ENCODE measurements at regions not wholly inside any gene's neighbourhood (a gene's known extent, or its start where the extent isn't known, plus 50 kb on each side); places are given as distances from the start of the nearest gene placed in this dataset.

GRCh38 chr3:35849496-35849895 lies 210.2 kb downstream of the ARPP21 start:
- H3K27ac ChIP-seq = no peak overlapping the region
- TF ChIP-seq EZH2 (IDR thresholded peaks at IDR 0.05) (no peak), FOXP2 (optimal IDR thresholded peaks at IDR 0.05; ENCODE audit: control extremely low read depth, extremely low read length, insufficient read depth) (no peak), POLR2AphosphoS5 (IDR thresholded peaks at IDR 0.05; ENCODE audit: borderline replicate concordance, low read depth, low read length) (no peak)
- no peak for DNase-seq (ENCODE audit: low read depth, low spot score)
- H3K36me3 ChIP-seq (ENCODE audit: insufficient read depth, low read length) = no peaks in the 10 kb centered on the region
- no peaks in the 10 kb centered on the region for H3K9me3 ChIP-seq (ENCODE audit: low read depth, low read length)
- H3K4me3 ChIP-seq = no peak overlapping the region
- no peak overlapping the region for H3K9ac ChIP-seq (ENCODE audit: insufficient read length)

- Histone ChIP-seq H3K36me3 (ENCODE audit: insufficient read depth, low read length) (no peaks in the 10 kb centered on the region), H3K27ac (no peak overlapping the region), H3K9ac (ENCODE audit: insufficient read length) (no peak overlapping the region), H3K9me3 (ENCODE audit: low read depth, low read length) (no peaks in the 10 kb centered on the region), H3K4me3 (no peak overlapping the region)
- no peak for TF ChIP-seq EZH2 (IDR thresholded peaks at IDR 0.05)
- TF ChIP-seq POLR2AphosphoS5 (IDR thresholded peaks at IDR 0.05; ENCODE audit: borderline replicate concordance, low read depth, low read length) = no peak
- TF ChIP-seq FOXP2 (optimal IDR thresholded peaks at IDR 0.05; ENCODE audit: control extremely low read depth, extremely low read length, insufficient read depth) = no peak
- no peak for DNase-seq (ENCODE audit: low read depth, low spot score)
Measured at GRCh38 chr3:35849963-35850362, 210.6 kb downstream of the ARPP21 start.

- TF ChIP-seq FOXP2 (optimal IDR thresholded peaks at IDR 0.05; ENCODE audit: control extremely low read depth, extremely low read length, insufficient read depth) (no peak), EZH2 (IDR thresholded peaks at IDR 0.05) (no peak), POLR2AphosphoS5 (IDR thresholded peaks at IDR 0.05; ENCODE audit: borderline replicate concordance, low read depth, low read length) (no peak)
- no peak for DNase-seq (ENCODE audit: low read depth, low spot score)
- H3K9me3 ChIP-seq (ENCODE audit: low read depth, low read length) = no peaks in the 10 kb centered on the region
- H3K27ac ChIP-seq = no peak overlapping the region
- H3K4me3 ChIP-seq = no peak overlapping the region
- H3K9ac ChIP-seq (ENCODE audit: insufficient read length) = no peak overlapping the region
- no peaks in the 10 kb centered on the region for H3K36me3 ChIP-seq (ENCODE audit: insufficient read depth, low read length)
Measured at GRCh38 chr3:35857004-35857403, 217.7 kb downstream of the ARPP21 start.

- Histone ChIP-seq H3K9me3 (ENCODE audit: low read depth, low read length) (no peaks in the 10 kb centered on the region), H3K36me3 (ENCODE audit: insufficient read depth, low read length) (no peaks in the 10 kb centered on the region), H3K9ac (ENCODE audit: insufficient read length) (no peak overlapping the region), H3K4me3 (no peak overlapping the region), H3K27ac (no peak overlapping the region)
- DNase-seq (ENCODE audit: low read depth, low spot score) = no peak
- TF ChIP-seq FOXP2 (optimal IDR thresholded peaks at IDR 0.05; ENCODE audit: control extremely low read depth, extremely low read length, insufficient read depth) = no peak
- TF ChIP-seq POLR2AphosphoS5 (IDR thresholded peaks at IDR 0.05; ENCODE audit: borderline replicate concordance, low read depth, low read length) = no peak
- TF ChIP-seq EZH2 (IDR thresholded peaks at IDR 0.05) = no peak
Measured at GRCh38 chr3:35862057-35862456, 222.7 kb downstream of the ARPP21 start.

- DNase-seq (ENCODE audit: low read depth, low spot score) = no peak
- Histone ChIP-seq H3K9me3 (ENCODE audit: low read depth, low read length) (no peaks in the 10 kb centered on the region), H3K9ac (ENCODE audit: insufficient read length) (no peak overlapping the region), H3K36me3 (ENCODE audit: insufficient read depth, low read length) (no peaks in the 10 kb centered on the region), H3K27ac (no peak overlapping the region), H3K4me3 (no peak overlapping the region)
- TF ChIP-seq EZH2 (IDR thresholded peaks at IDR 0.05) = no peak
Measured at GRCh38 chr3:35864871-35865270, 225.5 kb downstream of the ARPP21 start.

GRCh38 chr3:35867791-35868190 lies 228.5 kb downstream of the ARPP21 start:
- H3K9ac ChIP-seq (ENCODE audit: insufficient read length) = no peak overlapping the region
- DNase-seq (ENCODE audit: low read depth, low spot score) = no peak

GRCh38 chr3:35871009-35871408 lies 231.7 kb downstream of the ARPP21 start:
- DNase-seq (ENCODE audit: low read depth, low spot score) = no peak
- no peak overlapping the region for H3K4me3 ChIP-seq
- H3K9me3 ChIP-seq (ENCODE audit: low read depth, low read length) = no peaks in the 10 kb centered on the region
- H3K9ac ChIP-seq (ENCODE audit: insufficient read length) = no peak overlapping the region
- no peaks in the 10 kb centered on the region for H3K36me3 ChIP-seq (ENCODE audit: insufficient read depth, low read length)
- TF ChIP-seq FOXP2 (optimal IDR thresholded peaks at IDR 0.05; ENCODE audit: control extremely low read depth, extremely low read length, insufficient read depth) = no peak
- TF ChIP-seq EZH2 (IDR thresholded peaks at IDR 0.05) = no peak
- TF ChIP-seq POLR2AphosphoS5 (IDR thresholded peaks at IDR 0.05; ENCODE audit: borderline replicate concordance, low read depth, low read length) = no peak
- H3K27ac ChIP-seq = no peak overlapping the region

More at GRCh38 chr3:35867791-35868190, 228.5 kb downstream of the ARPP21 start:
- no peak overlapping the region for H3K27ac ChIP-seq
- no peak for TF ChIP-seq POLR2AphosphoS5 (IDR thresholded peaks at IDR 0.05; ENCODE audit: borderline replicate concordance, low read depth, low read length)
- TF ChIP-seq FOXP2 (optimal IDR thresholded peaks at IDR 0.05; ENCODE audit: control extremely low read depth, extremely low read length, insufficient read depth) = no peak
- TF ChIP-seq EZH2 (IDR thresholded peaks at IDR 0.05) = no peak
- H3K4me3 ChIP-seq = no peak overlapping the region
- H3K36me3 ChIP-seq (ENCODE audit: insufficient read depth, low read length) = no peaks in the 10 kb centered on the region
- H3K9me3 ChIP-seq (ENCODE audit: low read depth, low read length) = no peaks in the 10 kb centered on the region

- Histone ChIP-seq H3K36me3 (ENCODE audit: insufficient read depth, low read length) (no peaks in the 10 kb centered on the region), H3K9me3 (ENCODE audit: low read depth, low read length) (no peaks in the 10 kb centered on the region), H3K4me3 (no peak overlapping the region), H3K27ac (no peak overlapping the region), H3K9ac (ENCODE audit: insufficient read length) (no peak overlapping the region)
- DNase-seq (ENCODE audit: low read depth, low spot score) = no peak
- no peak for TF ChIP-seq FOXP2 (optimal IDR thresholded peaks at IDR 0.05; ENCODE audit: control extremely low read depth, extremely low read length, insufficient read depth)
- TF ChIP-seq EZH2 (IDR thresholded peaks at IDR 0.05) = no peak
- TF ChIP-seq POLR2AphosphoS5 (IDR thresholded peaks at IDR 0.05; ENCODE audit: borderline replicate concordance, low read depth, low read length) = no peak
Measured at GRCh38 chr3:35883929-35884328, 244.6 kb downstream of the ARPP21 start.

- H3K4me3 ChIP-seq = no peak overlapping the region
- H3K9ac ChIP-seq (ENCODE audit: insufficient read length) = no peak overlapping the region
- H3K36me3 ChIP-seq (ENCODE audit: insufficient read depth, low read length) = no peaks in the 10 kb centered on the region
- no peak overlapping the region for H3K27ac ChIP-seq
- no peak for DNase-seq (ENCODE audit: low read depth, low spot score)
- no peaks in the 10 kb centered on the region for H3K9me3 ChIP-seq (ENCODE audit: low read depth, low read length)
- TF ChIP-seq POLR2AphosphoS5 (IDR thresholded peaks at IDR 0.05; ENCODE audit: borderline replicate concordance, low read depth, low read length) = no peak
Measured at GRCh38 chr3:35894735-35895134, 255.4 kb downstream of the ARPP21 start.
